HepG2 (cell line): ENCODE measurements at regions not wholly inside any gene's neighbourhood (a gene's known extent, or its start where the extent isn't known, plus 50 kb on each side); places are given as distances from the start of the nearest gene placed in this dataset.

Experiments
- GLMP ChIP-seq: sonication (generic); formaldehyde crosslinking; IDR thresholded peaks from 2 replicates; pipeline ENCODE4 v1.9.0; 2021; ENCODE audit warnings: missing genetic modification reagents, mild to moderate bottlenecking, borderline replicate concordance
- HDAC1 ChIP-seq: sonication (generic); formaldehyde crosslinking; IDR thresholded peaks from 2 replicates; pipeline ENCODE4 v1.5.1; 2020; ENCODE audit warnings: mild to moderate bottlenecking, missing genetic modification reagents
- MIXL1 ChIP-seq: IDR thresholded peaks from 2 replicates; pipeline ENCODE4 v1.6.1; 2016
- MXD4 ChIP-seq: IDR thresholded peaks from 2 replicates; pipeline ENCODE4 v1.6.1; 2016; ENCODE audit warnings: mild to moderate bottlenecking, missing biosample characterization, missing genetic modification reagents
- NONO ChIP-seq, 2 experiments: fragments of 450-650 bp in 1 of 2; sonication (generic) in 1 of 2; formaldehyde crosslinking in 1 of 2; IDR thresholded peaks in 1 of 2; conservative IDR thresholded peaks in 1 of 2; 2 replicates each; pipeline versions ENCODE4 v1.6.1 to v1.8.0; 2017 to 2022; ENCODE audit warnings: mild to moderate bottlenecking in 1 of 2, missing genetic modification reagents in 1 of 2, moderate library complexity in 1 of 2
- ONECUT2 ChIP-seq: sonication (generic); formaldehyde crosslinking; IDR thresholded peaks from 2 replicates; pipeline ENCODE4 v1.4.0; 2020; ENCODE audit warnings: missing genetic modification reagents
- ZNF281 ChIP-seq: sonication (generic); formaldehyde crosslinking; IDR thresholded peaks from 2 replicates; pipeline ENCODE4 v1.4.0; 2020; ENCODE audit warnings: missing genetic modification reagents, borderline replicate concordance
- ZNF317 ChIP-seq: sonication (generic); formaldehyde crosslinking; IDR thresholded peaks from 2 replicates; pipeline ENCODE4 v1.5.0; 2020; ENCODE audit warnings: mild to moderate bottlenecking, missing genetic modification reagents
- ZNF333 ChIP-seq: sonication (generic); formaldehyde crosslinking; IDR thresholded peaks from 2 replicates; pipeline ENCODE4 v1.4.0; 2020; ENCODE audit warnings: mild to moderate bottlenecking, missing genetic modification reagents, borderline replicate concordance
- ZNF446 ChIP-seq: sonication (generic); formaldehyde crosslinking; IDR thresholded peaks from 2 replicates; pipeline ENCODE4 v1.5.0; 2020; ENCODE audit warnings: mild to moderate bottlenecking, missing genetic modification reagents
- ZNF598 ChIP-seq: sonication (generic); formaldehyde crosslinking; IDR thresholded peaks from 2 replicates; pipeline ENCODE4 v1.5.1; 2020; ENCODE audit warnings: mild to moderate bottlenecking, missing genetic modification reagents, borderline replicate concordance
- TF ChIP-seq, protein P1 (sequence below): sonication (generic); formaldehyde crosslinking; IDR thresholded peaks from 2 replicates; pipeline ENCODE4 v1.8.0; 2022; ENCODE audit warnings: mild to moderate bottlenecking, missing genetic modification reagents
- TF ChIP-seq, protein P2 (sequence below): IDR thresholded peaks from 2 replicates; pipeline ENCODE4 v1.6.1; 2016; ENCODE audit warnings: low read depth, borderline replicate concordance
- TF ChIP-seq, protein P3 (sequence below): sonication (generic); formaldehyde crosslinking; IDR thresholded peaks from 2 replicates; pipeline ENCODE4 v1.5.1; 2020; ENCODE audit warnings: missing genetic modification reagents, mild to moderate bottlenecking, borderline replicate concordance

DNA sequence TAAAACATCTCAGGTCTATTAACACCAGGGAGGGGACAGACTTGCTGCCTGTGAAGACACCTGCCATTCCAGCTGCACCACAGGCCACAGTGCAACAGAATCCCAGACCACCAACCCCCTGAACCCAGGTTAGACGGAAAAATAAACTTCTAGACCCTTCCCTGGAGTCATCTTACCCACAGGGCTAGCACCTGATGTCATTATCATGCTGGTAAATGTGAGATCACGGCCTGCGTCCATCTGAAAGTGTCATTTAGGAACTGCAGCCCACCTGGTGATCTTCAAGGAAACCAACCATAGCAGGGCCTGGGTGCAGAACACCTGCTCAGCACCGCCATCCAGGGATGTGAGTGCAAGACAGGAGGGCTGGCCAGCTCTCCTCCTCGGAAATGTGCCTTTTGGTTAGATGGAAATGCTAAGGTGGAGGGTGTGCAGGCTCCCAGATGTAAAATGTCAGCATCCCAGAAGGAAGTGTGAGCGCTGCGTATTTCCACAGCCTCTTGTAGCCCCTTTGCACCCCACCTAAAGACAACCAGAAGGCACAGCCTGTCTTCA, 80.8 kb downstream of the PTGR3 start (continued):
- no peak for TF ChIP-seq NONO (IDR thresholded peaks at IDR 0.05)
- no peak for TF ChIP-seq NONO (CRISPR knock-in tag; conservative IDR thresholded peaks at IDR 0.05)
- 0 out of 2 replicates have a peak, but pooled peaks have one; percentile 35 for TF ChIP-seq ZNF598 (CRISPR knock-in tag)
- no peak for TF ChIP-seq MIXL1 (CRISPR knock-in tag)
- TF ChIP-seq ZNF333: no peak
- no peak for TF ChIP-seq GLMP
- TF ChIP-seq MXD4: no peak
- TF ChIP-seq, protein P1, sequence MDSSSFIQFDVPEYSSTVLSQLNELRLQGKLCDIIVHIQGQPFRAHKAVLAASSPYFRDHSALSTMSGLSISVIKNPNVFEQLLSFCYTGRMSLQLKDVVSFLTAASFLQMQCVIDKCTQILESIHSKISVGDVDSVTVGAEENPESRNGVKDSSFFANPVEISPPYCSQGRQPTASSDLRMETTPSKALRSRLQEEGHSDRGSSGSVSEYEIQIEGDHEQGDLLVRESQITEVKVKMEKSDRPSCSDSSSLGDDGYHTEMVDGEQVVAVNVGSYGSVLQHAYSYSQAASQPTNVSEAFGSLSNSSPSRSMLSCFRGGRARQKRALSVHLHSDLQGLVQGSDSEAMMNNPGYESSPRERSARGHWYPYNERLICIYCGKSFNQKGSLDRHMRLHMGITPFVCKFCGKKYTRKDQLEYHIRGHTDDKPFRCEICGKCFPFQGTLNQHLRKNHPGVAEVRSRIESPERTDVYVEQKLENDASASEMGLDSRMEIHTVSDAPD (CRISPR knock-in tag): no peak
- 0 out of 2 replicates have a peak, but pooled peaks have one; percentile 1 for TF ChIP-seq ZNF317 (CRISPR knock-in tag)
- no peak for TF ChIP-seq ZNF281 (CRISPR knock-in tag)
- TF ChIP-seq, protein P2, sequence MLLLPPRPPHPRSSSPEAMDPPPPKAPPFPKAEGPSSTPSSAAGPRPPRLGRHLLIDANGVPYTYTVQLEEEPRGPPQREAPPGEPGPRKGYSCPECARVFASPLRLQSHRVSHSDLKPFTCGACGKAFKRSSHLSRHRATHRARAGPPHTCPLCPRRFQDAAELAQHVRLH (CRISPR knock-in tag): no peak
- TF ChIP-seq HDAC1 (CRISPR knock-in tag): 0 out of 2 replicates have a peak, but pooled peaks have one; percentile 1
- TF ChIP-seq ONECUT2 (CRISPR knock-in tag): no peak
- TF ChIP-seq, protein P3, sequence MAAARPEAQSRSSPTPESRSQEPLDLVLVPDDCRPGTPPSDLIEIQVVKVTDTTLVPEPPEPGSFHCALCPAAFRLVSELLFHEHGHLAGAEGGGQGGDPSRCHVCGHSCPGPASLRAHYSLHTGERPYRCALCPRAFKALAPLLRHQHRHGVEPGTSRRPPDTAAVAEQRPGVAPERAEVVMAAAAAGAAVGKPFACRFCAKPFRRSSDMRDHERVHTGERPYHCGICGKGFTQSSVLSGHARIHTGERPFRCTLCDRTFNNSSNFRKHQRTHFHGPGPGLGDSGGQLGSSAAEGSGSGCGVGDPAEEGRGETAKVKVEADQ (CRISPR knock-in tag): no peak
- TF ChIP-seq ZNF446 (CRISPR knock-in tag): no peak
